Fibroblast of the aortic adventitia (primary cell): ENCODE measurements at regions not wholly inside any gene's neighbourhood (a gene's known extent, or its start where the extent isn't known, plus 50 kb on each side); places are given as distances from the start of the nearest gene placed in this dataset.

Experiments used
- DNase-seq: peaks from one replicate; pipeline ENCODE4 v3.0.0-alpha.2; 2010; ENCODE audit warnings: low read depth
- H3K4me3 ChIP-seq: 2 replicates; pipeline ENCODE4 v1.5.1; 2011; ENCODE audit warnings: low read depth, mild to moderate bottlenecking, control low read depth, low read length, moderate library complexity
- CTCF ChIP-seq: IDR thresholded peaks from 2 replicates; pipeline ENCODE4 v1.5.1; 2011; ENCODE audit warnings: mild to moderate bottlenecking, low read length, control low read depth, inconsistent platforms; ENCODE audit not compliant: insufficient read depth

- no peak for TF ChIP-seq CTCF
- no peak overlapping the region for H3K4me3 ChIP-seq
- DNase-seq, result no peak
Measured at GRCh38 chr18:46204143-46204542, 100.0 kb downstream of the HAUS1 start.

- no peak overlapping the region for H3K4me3 ChIP-seq
- no peak for DNase-seq
- TF ChIP-seq CTCF, result no peak
Measured at GRCh38 chr18:46207985-46208384, 103.8 kb downstream of the HAUS1 start.

GRCh38 chr18:46209161-46209560 lies 105.0 kb downstream of the HAUS1 start:
- DNase-seq, result no peak
- no peak for TF ChIP-seq CTCF
- no peak overlapping the region for H3K4me3 ChIP-seq

- H3K4me3 ChIP-seq, result no peak overlapping the region
- DNase-seq, result peak; percentile 46
- TF ChIP-seq CTCF, result no peak
Measured at GRCh38 chr18:46211816-46212215, 107.6 kb downstream of the HAUS1 start.

- no peak for TF ChIP-seq CTCF
Measured at GRCh38 chr18:46212398-46212797, 108.2 kb downstream of the HAUS1 start.

GRCh38 chr18:46213295-46213694 lies 109.1 kb downstream of the HAUS1 start:
- H3K4me3 ChIP-seq, result no peak overlapping the region
- TF ChIP-seq CTCF, result peak; percentile 36
- DNase-seq, result peak; percentile 11

More at GRCh38 chr18:46212398-46212797, 108.2 kb downstream of the HAUS1 start:
- DNase-seq, result no peak
- no peak overlapping the region for H3K4me3 ChIP-seq

GRCh38 chr18:46214435-46214834 lies 110.2 kb downstream of the HAUS1 start:
- H3K4me3 ChIP-seq, result no peak overlapping the region
- DNase-seq, result no peak
- no peak for TF ChIP-seq CTCF
